Natural killer cell (primary cell): ENCODE measurements at regions not wholly inside any gene's neighbourhood (a gene's known extent, or its start where the extent isn't known, plus 50 kb on each side); places are given as distances from the start of the nearest gene placed in this dataset.

Experiments used
- ATAC-seq, 3 donors: fragments of 150-1000 bp in 2 of 3; fragments of 200-7000 bp in 1 of 3; cut with Tn5 transposase; 1 replicate in 1 of 3; 2 replicates in 2 of 3; pipeline ENCODE4 v1.10.0; 2021; ENCODE audit warnings: mild to moderate bottlenecking in 2 of 3, moderate library complexity in 2 of 3
- DNase-seq, 2 donors: peaks; one replicate each; pipeline versions ENCODE4 v3.0.0 to v3.0.0-alpha.2; 2013 to 2021; ENCODE audit warnings: mixed read lengths in 1 of 2
- H3K27ac ChIP-seq: one replicate; pipeline ENCODE4 v1.5.1; 2013; ENCODE audit warnings: mild to moderate bottlenecking, low read length
- H3K27me3 ChIP-seq: one replicate; pipeline ENCODE4 v1.6.1; 2013; ENCODE audit warnings: low read length; ENCODE audit not compliant: control insufficient read depth, insufficient read depth
- H3K36me3 ChIP-seq: one replicate; pipeline ENCODE4 v1.6.1; 2013; ENCODE audit warnings: low read length; ENCODE audit not compliant: control insufficient read depth, insufficient read depth
- H3K4me1 ChIP-seq: one replicate; pipeline ENCODE4 v1.6.1; 2013; ENCODE audit warnings: low read length; ENCODE audit not compliant: control insufficient read depth, insufficient read depth
- H3K4me3 ChIP-seq: one replicate; pipeline ENCODE4 v1.5.1; 2013; ENCODE audit warnings: low read length
- H3K9me3 ChIP-seq: one replicate; pipeline ENCODE4 v1.6.1; 2013; ENCODE audit warnings: low read length; ENCODE audit not compliant: control insufficient read depth, insufficient read depth
- H3K27ac Mint-ChIP-seq, 2 donors: one replicate each; pipeline ENCODE4 v1.8.0; 2022; ENCODE audit warnings: mild to moderate bottlenecking in 2 of 2, mixed read lengths in 2 of 2, moderate library complexity in 1 of 2
- H3K27me3 Mint-ChIP-seq, 2 donors: one replicate each; pipeline ENCODE4 v1.8.0; 2022; ENCODE audit warnings: low read depth in 2 of 2, mixed read lengths in 2 of 2
- H3K36me3 Mint-ChIP-seq: one replicate; pipeline ENCODE4 v1.8.0; 2022; ENCODE audit warnings: mixed read lengths
- H3K4me1 Mint-ChIP-seq, 2 donors: one replicate each; pipeline ENCODE4 v1.8.0; 2022; ENCODE audit warnings: mixed read lengths in 2 of 2
- H3K4me3 Mint-ChIP-seq: one replicate; pipeline ENCODE4 v1.8.0; 2022; ENCODE audit warnings: mild to moderate bottlenecking, moderate library complexity, mixed read lengths
- H3K9me3 Mint-ChIP-seq, 2 donors: one replicate each; pipeline ENCODE4 v1.8.0; 2022; ENCODE audit warnings: mixed read lengths in 2 of 2
- CTCF ChIP-seq: fragments of 200-600 bp; IDR thresholded peaks from one replicate; pipeline ENCODE4 v1.8.0; 2022; ENCODE audit warnings: antibody characterized with exemption
- WGBS: methylation state at CpG from one replicate; pipeline ENCODE4 v1.1.7; 2013; ENCODE audit warnings: missing lambda C conversion rate; ENCODE audit not compliant: insufficient coverage; 5-methylcytosine and 5-hydroxymethylcytosine counted together
- intact Hi-C: fragments of 100-400 bp; cut with micrococcal nuclease; formaldehyde crosslinking; loops from one replicate; pipeline ENCODE4 v1.14.2; 2022

- H3K27me3 Mint-ChIP-seq, result peaks cover 4 to 23% of the 10 kb centered on the region in 2 donors
- no peak for ATAC-seq
- no peaks in the 10 kb centered on the region for H3K4me1 Mint-ChIP-seq
- H3K4me3 Mint-ChIP-seq, result no peak overlapping the region
- no peaks in the 10 kb centered on the region for H3K9me3 Mint-ChIP-seq
- WGBS, result 65% methylated on average over 5 of the region's 5 CpGs
- Histone ChIP-seq H3K27ac (no peak overlapping the region), H3K4me3 (no peak overlapping the region), H3K9me3 (no peaks in the 10 kb centered on the region), H3K36me3 (no peaks in the 10 kb centered on the region), H3K4me1 (no peaks in the 10 kb centered on the region), H3K27me3 (peaks cover 2% of the 10 kb centered on the region)
- intact Hi-C loops, result loop anchor here (10.0 kb wide), 1 partner anchor 55 kb away; no protein-coding TSS in a partner anchor
- TF ChIP-seq CTCF, result no peak
- no peaks in the 10 kb centered on the region for H3K36me3 Mint-ChIP-seq
- H3K27ac Mint-ChIP-seq, result no peak overlapping the region
- DNase-seq, result no peak
Observed at GRCh38 chr9:84129529-84129928, 148.9 kb downstream of the RMI1 start.

GRCh38 chr9:84136119-84136868 lies 155.7 kb downstream of the RMI1 start:
- no peak for ATAC-seq
- no peak overlapping the region for H3K27ac ChIP-seq
- H3K27ac Mint-ChIP-seq, result no peak overlapping the region
- H3K27me3 Mint-ChIP-seq, result peaks cover 37 to 59% of the 10 kb centered on the region in 2 donors
- no peaks in the 10 kb centered on the region for H3K36me3 ChIP-seq
- peaks cover 7 to 8% of the 10 kb centered on the region in 2 donors for H3K4me1 Mint-ChIP-seq
- no peak for DNase-seq
- H3K9me3 Mint-ChIP-seq, result no peaks in the 10 kb centered on the region
- no peak overlapping the region for H3K4me3 ChIP-seq
- 83% methylated on average over 13 of the region's 13 CpGs for WGBS
- intact Hi-C loops, result no loop called here
- H3K4me3 Mint-ChIP-seq, result no peak overlapping the region
- TF ChIP-seq CTCF, result no peak
- no peaks in the 10 kb centered on the region for H3K36me3 Mint-ChIP-seq
- H3K4me1 ChIP-seq, result peaks cover 8% of the 10 kb centered on the region
- H3K27me3 ChIP-seq, result peaks cover 22% of the 10 kb centered on the region
- H3K9me3 ChIP-seq, result no peaks in the 10 kb centered on the region

- H3K9me3 Mint-ChIP-seq, result no peaks in the 10 kb centered on the region
- peaks cover 7 to 8% of the 10 kb centered on the region in 2 donors for H3K4me1 Mint-ChIP-seq
- Histone ChIP-seq H3K27me3 (peaks cover 29% of the 10 kb centered on the region), H3K4me1 (peaks cover 8% of the 10 kb centered on the region), H3K27ac (no peak overlapping the region), H3K36me3 (no peaks in the 10 kb centered on the region), H3K4me3 (no peak overlapping the region), H3K9me3 (no peaks in the 10 kb centered on the region)
- ATAC-seq (no peak), DNase-seq (no peak)
- intact Hi-C loops, result no loop called here
- H3K27ac Mint-ChIP-seq, result no peak overlapping the region
- H3K27me3 Mint-ChIP-seq, result peaks cover 47 to 76% of the 10 kb centered on the region in 2 donors
- TF ChIP-seq CTCF, result no peak
- WGBS, result 96% methylated on average over 2 of the region's 2 CpGs
- no peak overlapping the region for H3K4me3 Mint-ChIP-seq
- H3K36me3 Mint-ChIP-seq, result no peaks in the 10 kb centered on the region
Observed at GRCh38 chr9:84137968-84138367, 157.4 kb downstream of the RMI1 start.

- DNase-seq, result no peak
- H3K9me3 ChIP-seq, result no peaks in the 10 kb centered on the region
- H3K27me3 ChIP-seq, result peaks cover 31% of the 10 kb centered on the region
- no peak overlapping the region for H3K4me3 ChIP-seq
- H3K27ac Mint-ChIP-seq, result no peak overlapping the region
- no peak for TF ChIP-seq CTCF
- no peaks in the 10 kb centered on the region for H3K36me3 ChIP-seq
- H3K4me1 ChIP-seq, result peaks cover 8% of the 10 kb centered on the region
- H3K27me3 Mint-ChIP-seq, result peaks cover 48 to 78% of the 10 kb centered on the region in 2 donors
- no peak overlapping the region for H3K4me3 Mint-ChIP-seq
- H3K9me3 Mint-ChIP-seq, result no peaks in the 10 kb centered on the region
- 100% methylated on average over 4 of the region's 4 CpGs for WGBS
- H3K36me3 Mint-ChIP-seq, result no peaks in the 10 kb centered on the region
- H3K4me1 Mint-ChIP-seq, result peaks cover 7 to 8% of the 10 kb centered on the region in 2 donors
- intact Hi-C loops, result no loop called here
- no peak for ATAC-seq
- H3K27ac ChIP-seq, result no peak overlapping the region
Observed at GRCh38 chr9:84138541-84138940, 157.9 kb downstream of the RMI1 start.
